ENCODE measurements at regions not wholly inside any gene's neighbourhood (a gene's known extent, or its start where the extent isn't known, plus 50 kb on each side); places are given as distances from the start of the nearest gene placed in this dataset.

DNA sequence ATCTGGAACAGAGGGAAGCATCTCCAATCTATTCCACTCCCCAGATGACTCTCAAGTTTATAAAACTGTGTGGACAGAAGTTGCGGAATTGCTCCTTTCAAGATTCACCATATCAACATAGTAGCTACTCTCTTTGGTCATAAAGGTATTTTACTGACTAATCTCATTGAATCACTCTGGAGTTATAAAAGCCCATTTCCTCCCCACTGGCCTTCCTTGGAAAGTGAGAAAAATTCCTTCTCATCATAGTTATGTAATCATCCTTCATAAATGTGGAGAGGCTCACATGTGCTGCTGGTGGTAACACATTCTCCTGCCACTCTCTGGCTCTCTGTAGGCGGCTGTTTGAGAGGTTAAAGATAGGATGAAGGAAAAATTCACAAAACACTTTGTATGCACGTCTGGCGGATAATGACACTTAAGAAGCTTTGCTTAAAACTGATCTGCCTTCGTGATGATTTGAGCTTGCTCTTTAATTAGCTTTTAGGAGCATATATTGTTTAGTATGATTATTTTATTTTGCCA, 1034.0 kb upstream of the EEF2KMT start:
- no peak for DNase-seq (ENCODE audit: low read depth)

DNA sequence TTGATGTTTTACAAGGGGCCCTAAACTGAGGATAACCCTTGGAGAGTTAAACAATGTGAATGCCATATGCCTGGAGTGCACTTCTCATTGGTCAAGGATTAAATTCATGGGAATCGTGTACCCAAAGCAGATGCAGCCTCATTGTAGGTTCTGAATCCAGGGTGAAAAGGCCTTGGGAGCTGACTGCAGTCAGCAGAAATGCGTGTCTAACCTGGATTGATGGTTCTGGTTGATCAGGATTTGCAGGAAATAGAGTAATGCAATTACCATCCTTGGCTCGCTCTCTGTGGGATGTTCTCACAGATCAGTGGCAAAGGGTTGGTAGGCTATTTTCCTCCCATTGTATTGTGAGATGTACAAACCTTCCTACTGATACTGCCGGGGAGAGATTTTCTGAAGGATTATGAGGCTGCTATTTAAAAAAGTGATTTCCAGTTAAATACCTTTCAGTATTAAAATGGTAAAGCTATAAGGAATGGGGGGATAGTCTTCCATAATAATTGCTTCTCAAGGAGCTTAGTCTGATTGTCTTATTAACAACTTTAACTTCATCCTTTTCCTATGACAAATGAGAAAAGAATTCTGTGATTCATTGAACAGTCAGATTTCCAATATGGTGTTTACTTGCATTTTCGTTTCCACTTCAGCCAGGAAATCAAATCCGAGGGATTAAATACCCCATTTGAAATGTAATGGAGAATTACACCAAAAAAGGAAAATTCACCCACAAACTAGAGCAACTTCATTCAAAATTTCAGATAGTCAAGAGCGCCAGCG, 1028.1 kb upstream of the EEF2KMT start:
- DNase-seq (ENCODE audit: low read depth) = no peak

DNA sequence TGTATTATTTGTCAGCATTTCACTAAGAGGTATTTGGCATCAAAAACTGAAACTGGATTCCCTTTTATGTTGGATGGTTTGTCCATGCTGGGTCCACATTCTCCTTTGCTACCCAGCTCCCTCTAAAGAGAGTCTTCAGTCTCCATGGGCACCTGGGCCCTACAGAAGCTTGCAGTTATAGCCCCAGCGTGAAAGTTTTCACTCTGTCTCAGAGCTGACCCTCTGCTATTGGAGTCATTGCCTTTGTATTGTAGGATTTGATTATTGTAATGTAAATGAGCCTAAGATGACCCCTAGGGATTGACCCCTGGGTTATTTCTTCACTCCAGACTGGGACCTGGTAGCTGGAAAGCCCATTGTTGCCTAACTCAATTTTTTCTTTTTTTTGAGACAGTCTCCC, 1026.5 kb upstream of the EEF2KMT start:
- no peak for DNase-seq (ENCODE audit: low read depth)

DNA sequence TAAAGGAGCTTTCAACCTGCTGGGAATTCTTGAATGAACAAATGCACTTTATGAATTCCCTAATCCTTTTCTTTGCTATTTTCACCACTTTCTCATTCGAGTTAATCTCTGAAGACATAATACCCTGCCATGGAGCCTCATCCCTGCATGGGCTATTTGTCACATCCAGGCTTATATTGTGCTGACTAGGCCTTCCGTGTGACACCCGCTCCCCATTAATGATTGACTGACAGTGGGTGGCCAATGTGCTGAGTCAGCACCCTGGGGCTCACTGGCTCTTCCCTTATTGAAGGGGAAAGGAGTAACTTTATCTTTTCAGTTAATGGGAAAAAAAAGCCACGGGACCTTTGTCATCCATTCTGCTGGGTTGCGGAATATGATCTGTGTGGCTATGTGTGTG, 1024.8 kb upstream of the EEF2KMT start:
- no peak for DNase-seq (ENCODE audit: low read depth)

DNA sequence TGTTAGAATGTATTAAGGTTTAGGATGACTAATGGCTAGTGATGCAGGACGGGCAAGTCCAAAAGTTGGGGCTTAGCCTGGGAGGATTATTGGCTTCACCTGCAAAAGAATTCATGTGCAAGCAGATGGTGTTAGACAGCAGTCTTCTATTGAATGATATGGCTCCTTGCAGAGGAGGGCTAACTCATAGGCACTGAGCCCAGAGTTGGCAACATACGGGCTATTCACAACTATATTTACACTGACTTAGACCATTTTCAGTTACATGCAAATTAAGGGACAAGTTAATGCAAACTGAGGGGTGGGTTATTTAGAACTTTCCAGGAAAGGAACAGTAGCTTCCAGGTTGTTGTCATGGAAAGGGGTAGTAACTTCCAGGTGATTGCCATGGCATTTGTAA, 1017.1 kb upstream of the EEF2KMT start:
- DNase-seq (ENCODE audit: low read depth) = no peak

DNA sequence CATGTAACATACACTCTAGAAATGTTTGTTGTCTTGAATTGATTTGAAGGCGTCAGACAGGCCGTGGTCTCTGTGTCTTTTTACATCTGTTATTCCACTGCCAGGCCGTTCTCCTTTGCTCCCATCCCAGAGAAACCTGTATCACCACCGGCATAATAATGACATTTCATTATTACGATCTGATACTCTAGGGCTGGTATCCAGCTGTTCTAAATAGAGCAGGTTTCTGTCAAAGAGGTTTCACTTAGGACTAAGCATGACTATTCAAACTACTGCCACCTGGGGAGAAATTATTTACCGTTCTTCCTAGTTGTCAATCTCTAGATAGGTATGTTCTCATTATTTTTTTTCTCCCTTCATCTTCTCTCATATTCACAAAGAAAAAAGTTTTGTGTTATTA, 1016.2 kb upstream of the EEF2KMT start:
- DNase-seq (ENCODE audit: low read depth) = no peak

DNA sequence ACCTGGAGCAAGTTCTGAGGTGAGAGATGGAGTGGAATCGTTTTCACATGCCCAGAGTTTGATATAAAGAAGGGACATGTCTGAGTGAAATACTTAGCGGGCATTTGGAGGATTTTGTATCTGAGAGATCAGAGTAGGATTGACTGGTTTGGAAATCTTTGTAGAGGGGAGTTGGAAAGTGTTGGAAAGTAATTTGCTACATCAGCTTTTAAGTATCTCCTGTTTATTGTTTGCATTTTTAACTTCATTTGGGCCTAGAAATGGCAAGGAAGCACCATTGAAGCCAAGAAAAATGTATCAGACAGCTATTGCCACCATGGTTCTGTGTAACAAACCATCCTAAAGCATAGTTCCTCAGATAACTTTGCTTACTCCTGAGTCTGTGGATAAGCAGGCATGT, 1015.1 kb upstream of the EEF2KMT start:
- DNase-seq (ENCODE audit: low read depth) = no peak

DNA sequence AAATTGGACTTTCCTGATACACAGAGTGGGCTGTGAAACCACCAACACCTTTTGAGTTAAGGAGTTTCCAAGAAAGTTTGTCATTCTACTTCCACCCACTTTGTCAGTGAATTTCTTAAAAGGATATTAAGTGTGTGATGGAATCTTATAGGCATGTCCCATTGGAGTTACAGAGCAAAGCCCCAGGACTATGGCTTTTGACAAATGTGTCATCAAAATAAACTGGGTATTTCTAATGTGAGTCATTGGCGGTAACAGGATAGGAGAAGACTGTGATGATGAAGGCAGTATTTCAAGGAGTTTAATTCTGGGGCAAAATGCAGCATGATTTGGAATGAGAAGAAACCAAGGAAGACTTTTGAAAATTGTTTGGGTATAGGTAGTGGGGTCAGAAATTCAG, 1013.8 kb upstream of the EEF2KMT start:
- DNase-seq (ENCODE audit: low read depth) = no peak

DNA sequence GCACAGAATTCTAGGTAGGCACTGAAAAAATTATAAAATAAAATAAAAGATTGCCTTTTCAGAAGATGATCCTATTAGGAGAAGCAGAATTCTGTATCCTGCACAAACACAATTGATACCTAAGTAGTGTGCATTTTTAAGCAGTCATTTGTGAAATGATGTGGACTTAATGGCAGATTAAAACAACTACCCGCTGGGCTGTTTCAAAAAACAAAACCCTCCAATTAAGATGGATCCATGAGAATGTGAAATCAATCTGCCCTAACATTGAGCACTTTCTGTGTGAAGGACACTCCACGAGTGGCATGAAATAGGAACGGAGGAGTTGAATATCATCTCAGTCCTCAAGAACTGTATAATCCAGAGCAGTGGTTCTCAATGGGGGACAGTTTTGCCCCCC, 1012.8 kb upstream of the EEF2KMT start:
- no peak for DNase-seq (ENCODE audit: low read depth)

DNA sequence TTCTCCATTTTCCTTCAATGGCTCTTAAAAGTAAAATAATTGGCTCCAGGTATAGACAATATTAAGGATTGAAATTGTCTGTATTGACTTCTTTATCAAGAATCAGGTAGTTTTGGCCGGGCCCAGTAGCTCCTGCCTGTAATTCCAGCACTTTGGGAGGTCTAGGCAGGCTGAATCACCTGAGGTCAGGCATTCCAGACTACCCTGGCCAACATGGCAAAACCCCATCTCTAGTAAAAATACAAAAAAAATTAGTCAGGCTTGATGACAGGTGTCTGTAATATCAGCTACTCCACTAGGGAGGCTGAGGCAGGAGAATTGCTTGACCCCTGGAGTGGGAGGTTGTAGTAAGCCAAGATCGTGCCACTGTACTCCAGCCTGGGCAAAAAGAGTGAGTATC, 1008.5 kb upstream of the EEF2KMT start:
- DNase-seq (ENCODE audit: low read depth) = no peak

DNA sequence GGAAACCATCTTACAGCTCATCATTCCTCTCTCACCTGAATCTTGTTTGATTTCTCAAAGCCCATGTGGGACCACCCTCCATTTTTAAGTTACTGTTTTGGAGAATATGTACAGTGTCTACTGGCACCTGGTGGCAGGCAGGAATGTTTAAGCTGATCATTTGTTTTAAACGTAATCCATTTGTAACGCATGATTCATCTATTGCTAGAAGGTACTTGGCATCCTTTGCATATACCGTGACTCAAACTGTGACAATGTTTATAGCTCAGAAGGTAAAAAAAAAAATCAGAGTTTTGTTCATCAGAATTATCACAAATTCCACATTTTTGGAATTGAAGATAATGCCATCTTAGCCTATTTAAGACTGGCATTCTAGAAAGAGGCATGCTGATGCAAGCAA, 1007.5 kb upstream of the EEF2KMT start:
- no peak for DNase-seq (ENCODE audit: low read depth)

DNA sequence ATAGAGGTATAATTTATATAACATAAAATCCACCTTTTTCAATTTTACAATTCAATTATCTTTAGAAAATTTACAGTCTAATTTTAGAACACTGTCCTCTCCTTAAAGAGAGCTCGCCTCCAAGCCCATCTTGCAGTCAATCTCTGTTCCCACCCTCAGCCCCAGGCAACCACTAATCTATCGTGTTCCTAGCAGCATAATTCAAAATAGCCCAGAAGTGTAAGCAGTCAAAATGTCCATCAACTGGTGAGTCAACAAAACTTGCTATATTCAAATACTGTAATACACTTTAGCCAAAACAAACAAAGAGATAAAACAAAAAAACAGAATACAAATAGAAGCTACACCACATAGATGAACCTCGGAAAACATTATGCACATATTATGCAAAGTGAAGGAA, 1006.8 kb upstream of the EEF2KMT start:
- no peak for DNase-seq (ENCODE audit: low read depth)

DNA sequence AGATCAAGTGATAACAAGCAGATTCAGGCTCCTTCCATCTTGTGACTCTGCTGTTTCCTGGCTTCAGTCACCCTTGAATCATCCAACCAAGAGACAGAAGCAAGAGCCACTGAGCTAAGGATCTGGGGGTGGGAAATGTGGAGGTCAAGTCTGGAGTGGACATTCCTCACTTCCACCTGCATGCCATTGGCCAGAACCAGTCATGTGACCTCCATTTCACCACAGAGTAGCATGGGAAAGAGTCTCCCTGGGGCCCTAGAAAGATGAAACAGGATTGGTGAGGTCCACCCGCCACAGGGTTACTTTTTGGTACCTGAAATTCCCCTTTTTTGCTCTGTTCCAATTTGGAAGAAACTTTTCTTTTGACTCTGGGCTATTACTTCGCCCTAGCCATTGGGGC, 1006.0 kb upstream of the EEF2KMT start:
- DNase-seq (ENCODE audit: low read depth) = no peak

DNA sequence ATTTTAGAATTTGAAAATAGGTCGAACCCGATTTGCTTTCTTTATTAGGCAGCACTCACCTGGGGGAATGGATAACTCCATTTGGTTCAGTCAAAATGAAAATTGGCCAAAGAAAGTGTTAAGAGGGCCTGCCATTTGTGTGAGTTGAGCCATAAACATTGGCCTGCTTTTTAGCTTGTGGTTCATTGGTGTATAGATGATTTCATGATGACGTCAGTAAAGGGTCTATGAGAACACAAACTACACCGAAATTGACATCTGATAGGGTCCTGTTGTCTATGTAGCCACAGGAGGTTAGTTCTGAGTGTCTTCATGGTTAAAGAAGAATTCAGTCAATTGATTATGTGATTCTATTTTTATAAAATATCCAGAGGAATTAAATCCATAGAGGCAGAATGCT, 1001.5 kb upstream of the EEF2KMT start:
- no peak for DNase-seq (ENCODE audit: low read depth)

DNA sequence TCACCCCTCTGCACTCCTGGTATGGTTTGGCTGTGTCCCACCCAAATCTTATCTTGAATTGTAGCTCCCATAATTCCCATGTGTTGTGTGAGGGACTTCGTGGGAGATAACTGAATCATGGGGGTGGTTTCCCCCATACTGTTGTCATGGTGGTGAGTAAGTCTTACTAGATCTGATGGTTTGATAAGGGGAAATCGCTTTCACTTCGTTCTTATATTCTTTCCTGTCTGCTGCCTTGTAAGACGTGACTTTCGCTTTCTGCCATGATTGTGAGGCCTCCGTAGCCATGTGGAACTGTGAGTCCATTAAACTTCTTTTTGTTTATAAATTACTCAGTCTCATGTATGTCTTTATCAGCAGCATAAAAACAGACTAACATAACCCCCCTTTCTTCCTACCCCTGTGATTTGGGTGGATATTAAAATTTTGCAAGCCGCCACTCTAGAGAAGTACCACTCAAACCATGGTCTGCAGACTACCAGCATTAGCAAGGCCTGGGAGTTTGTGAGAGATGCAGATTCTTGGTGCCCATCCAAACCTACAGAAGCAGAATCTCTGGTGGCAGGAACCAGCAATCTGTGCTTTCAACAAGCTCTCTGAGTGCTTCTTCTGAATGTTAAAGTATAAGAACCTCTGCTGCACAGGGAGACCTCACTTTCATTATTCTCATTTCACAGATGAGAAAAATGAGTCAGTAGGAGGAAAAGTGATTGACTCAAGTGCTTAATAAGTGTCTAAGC, 999.5 kb upstream of the EEF2KMT start:
- DNase-seq (ENCODE audit: low read depth) = no peak

DNA sequence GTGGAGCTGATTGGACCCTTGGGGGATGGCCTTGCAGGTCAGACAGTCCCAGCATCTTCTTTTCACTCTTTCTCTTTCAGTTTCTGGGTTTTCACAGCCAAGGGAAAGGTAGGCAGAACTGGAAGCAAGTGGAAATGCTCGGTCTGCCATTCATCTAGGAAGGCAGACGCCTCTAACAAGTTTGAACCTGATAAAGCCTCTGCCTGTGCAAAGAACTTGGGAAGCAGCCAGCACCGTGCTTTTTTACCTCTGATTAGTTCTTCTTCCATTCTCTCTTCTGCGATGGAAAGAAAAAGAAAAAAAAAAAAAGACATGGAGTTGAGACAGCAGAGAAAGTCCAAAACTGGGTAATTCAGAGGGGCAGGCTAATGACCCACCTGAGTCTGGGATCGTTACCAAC, 997.8 kb upstream of the EEF2KMT start:
- DNase-seq (ENCODE audit: low read depth) = no peak

DNA sequence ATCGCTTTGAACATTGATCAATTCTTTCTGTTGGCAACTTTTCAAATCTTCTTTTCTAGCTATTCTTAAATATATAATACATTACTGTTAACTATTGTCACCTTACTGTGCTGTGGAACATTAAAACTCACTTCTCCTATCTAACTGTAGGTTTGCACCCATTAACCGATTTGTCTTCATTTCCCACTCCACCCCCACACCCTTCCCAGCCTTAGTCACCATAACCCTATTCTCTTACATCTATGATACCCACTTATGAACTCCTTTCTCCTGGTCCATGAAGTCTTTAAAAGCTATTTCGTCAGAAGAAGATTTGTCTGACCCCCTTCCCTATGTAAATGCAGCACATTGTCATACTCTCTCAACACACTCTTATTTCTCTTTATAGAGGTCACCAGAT, 993.4 kb upstream of the EEF2KMT start:
- DNase-seq (ENCODE audit: low read depth) = no peak

DNA sequence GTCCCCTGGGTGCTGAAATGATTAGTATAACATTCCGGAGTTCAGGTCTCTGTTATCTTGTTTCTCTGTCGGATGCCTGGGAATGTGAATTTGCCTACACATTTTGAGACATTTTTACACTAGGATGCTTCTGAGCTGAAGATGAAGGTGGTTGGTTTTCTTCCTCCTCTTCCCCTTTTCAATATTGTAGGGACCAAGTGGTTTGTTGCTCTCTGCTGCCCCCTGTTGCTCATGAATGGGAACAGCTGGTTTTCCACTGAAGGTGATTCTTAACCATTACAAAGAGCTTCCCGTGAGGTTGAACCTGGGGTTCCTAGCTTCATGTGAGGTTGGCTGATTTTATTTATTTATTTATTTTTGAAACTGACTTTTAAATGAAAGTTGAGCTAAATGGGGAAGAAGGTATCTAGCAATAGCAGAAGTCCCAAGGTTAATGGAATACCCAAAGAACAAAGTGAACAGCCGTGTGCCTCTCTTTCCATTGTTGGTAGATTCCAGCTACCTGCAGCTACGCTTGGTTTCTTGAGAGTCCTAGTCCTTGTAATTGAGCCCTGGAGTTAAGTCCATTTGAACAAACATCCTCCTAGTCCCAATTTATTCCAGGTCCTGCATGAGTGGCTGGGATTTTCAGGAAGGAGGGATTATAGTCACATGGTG, 983.9 kb upstream of the EEF2KMT start:
- no peak for DNase-seq (ENCODE audit: low read depth)

DNA sequence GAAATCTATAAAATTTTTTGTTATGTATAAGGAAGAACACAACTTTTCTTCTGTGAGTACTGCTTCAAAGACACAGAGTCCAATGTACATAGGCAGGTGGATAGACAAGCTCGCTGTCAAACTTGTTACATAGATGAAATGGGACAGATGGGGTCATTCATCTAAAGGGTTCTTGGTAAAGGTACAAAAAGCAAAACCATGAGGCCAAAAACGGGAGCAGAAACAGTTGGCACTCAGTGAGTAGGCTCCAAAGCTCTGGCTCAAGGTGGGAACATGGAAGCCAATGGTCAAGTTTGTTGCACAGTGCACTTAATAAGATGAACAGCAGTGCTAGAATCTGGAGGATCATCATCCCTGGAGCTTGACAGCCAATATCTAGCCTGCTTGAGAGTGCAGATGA, 979.0 kb upstream of the EEF2KMT start:
- DNase-seq (ENCODE audit: low read depth) = no peak

DNA sequence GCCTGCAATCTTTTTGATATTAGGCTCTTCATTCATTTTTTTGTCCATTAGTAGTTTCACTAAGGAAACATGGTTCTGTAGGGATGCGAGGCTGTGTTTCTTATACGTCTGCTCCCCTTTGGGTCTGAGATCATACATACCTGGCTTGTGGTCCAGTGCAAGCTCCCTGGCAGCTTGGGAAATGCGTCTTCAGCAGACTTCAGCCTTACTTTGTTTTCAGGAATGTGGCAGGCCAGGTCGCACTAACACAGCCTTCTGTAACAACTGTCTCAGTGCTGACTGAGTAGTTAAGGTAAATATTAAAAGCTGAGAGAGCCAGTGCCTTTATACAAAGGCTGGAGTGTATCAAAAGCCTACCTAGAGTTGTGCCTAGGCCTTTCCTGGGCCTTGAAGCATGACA, 970.5 kb upstream of the EEF2KMT start:
- DNase-seq (ENCODE audit: low read depth) = no peak

DNA sequence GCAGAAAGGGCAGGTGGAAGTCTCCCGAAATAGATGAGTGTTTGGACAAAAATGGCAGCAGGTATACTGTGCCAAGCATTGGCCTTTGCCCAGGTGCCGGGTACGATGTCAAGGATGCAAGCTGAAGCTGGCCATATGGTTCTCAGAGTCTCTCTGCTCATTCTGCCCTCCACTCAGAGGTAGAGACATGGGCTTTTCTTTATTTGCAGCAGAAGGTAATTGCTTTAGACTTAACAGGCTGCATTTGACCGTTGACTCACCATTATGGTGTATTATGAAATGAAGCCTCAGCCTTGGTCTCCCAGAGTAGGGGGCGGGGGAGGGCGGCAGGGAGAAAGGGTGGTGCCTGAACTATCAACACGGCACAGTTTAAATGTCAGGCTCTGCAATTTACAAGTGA, 969.1 kb upstream of the EEF2KMT start:
- DNase-seq (ENCODE audit: low read depth) = no peak

DNA sequence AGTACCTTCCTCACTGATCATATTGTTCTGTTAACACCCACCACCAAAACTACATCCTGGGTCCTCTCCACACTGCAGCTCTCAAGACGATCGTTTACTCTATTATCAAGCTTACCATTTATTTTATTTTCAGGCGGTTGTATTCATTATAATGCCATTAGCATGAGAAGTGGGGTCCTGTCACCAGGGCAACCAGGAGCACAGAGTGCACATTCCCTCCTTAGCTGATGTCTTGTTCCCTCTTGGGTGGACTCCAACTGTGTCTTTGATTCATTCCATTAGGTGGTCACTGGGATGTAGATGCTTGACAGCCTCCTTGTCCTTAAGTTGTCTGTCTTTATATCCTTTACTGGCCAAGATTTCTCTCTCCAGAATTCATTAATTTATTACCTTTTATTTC, 965.9 kb upstream of the EEF2KMT start:
- no peak for DNase-seq (ENCODE audit: low read depth)

DNA sequence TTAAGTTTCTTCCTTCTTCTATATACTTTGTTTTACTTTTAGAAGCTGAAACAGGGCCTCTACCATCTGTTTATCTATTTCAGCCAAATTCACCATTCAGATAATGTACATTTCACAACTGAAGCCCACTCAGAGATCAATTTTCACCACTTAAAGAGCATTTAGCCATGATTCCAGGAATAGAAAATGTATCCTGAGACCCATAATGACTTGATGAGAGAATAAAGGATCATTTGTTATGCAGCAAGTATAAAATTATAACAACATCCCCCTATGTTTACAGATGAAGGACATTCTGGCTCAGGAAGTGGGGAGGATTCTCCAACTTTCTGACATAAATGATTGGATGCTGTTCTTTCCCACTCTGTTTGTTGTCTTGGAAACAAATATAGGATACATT, 962.1 kb upstream of the EEF2KMT start:
- DNase-seq (ENCODE audit: low read depth) = no peak

All from non-pigmented ciliary epithelial cell (primary cell).